OCI-LY7 (cell line): ENCODE measurements at regions not wholly inside any gene's neighbourhood (a gene's known extent, or its start where the extent isn't known, plus 50 kb on each side); places are given as distances from the start of the nearest gene placed in this dataset.

ENCODE experiments used
- BruUV-seq: library from RNA; stranded (reverse); fragments of 400-500 nt; replicated peaks from 2 replicates; lab custom pipeline; 2021; lab: Mats Ljungman, UMichigan
- CTCF ChIA-PET: fragments of 300-600 bp; sonication (Branson Sonifier 250); formaldehyde crosslinking; loops from one replicate; lab custom pipeline; 2022; ENCODE audit warnings: antibody characterized with exemption; ENCODE audit not compliant: unreplicated experiment; lab: Charles Lee
- POLR2A ChIA-PET: fragments of 300-600 bp; sonication (Branson Sonifier 250); formaldehyde crosslinking; loops from one replicate; lab custom pipeline; 2022; ENCODE audit warnings: antibody characterized with exemption; lab: Charles Lee
- DNase-seq: peaks from one replicate; pipeline ENCODE4 v3.0.0-alpha.2; 2015; ENCODE audit warnings: low spot score
- H2AFZ ChIP-seq: fragments of 200-600 bp; sonication (generic), shearing (Covaris generic); 2 replicates; pipeline ENCODE4 v1.6.1; 2014; ENCODE audit warnings: mild to moderate bottlenecking, antibody characterized with exemption, low read length, moderate library complexity
- H3K27ac ChIP-seq: fragments of 200-600 bp; sonication (generic); 2 replicates; pipeline ENCODE4 v1.5.1; 2014; ENCODE audit warnings: mixed run types, low read depth, mild to moderate bottlenecking, moderate library complexity, low read length, inconsistent platforms; ENCODE audit not compliant: poor library complexity, severe bottlenecking
- H3K36me3 ChIP-seq: fragments of 200-600 bp; sonication (generic); 2 replicates; pipeline ENCODE4 v1.6.1; 2014; ENCODE audit warnings: mild to moderate bottlenecking, antibody characterized with exemption, low read length, moderate library complexity, mixed read lengths; ENCODE audit not compliant: insufficient read depth
- H3K4me1 ChIP-seq: fragments of 200-600 bp; sonication (generic); 2 replicates; pipeline ENCODE4 v1.5.1; 2014; ENCODE audit warnings: mild to moderate bottlenecking, low read length; ENCODE audit not compliant: insufficient read depth, poor library complexity, severe bottlenecking
- H3K4me2 ChIP-seq: fragments of 200-600 bp; sonication (generic); 2 replicates; pipeline ENCODE4 v1.6.1; 2014; ENCODE audit warnings: mild to moderate bottlenecking, low read length
- H3K4me3 ChIP-seq: fragments of 200-600 bp; sonication (generic); 2 replicates; pipeline ENCODE4 v1.5.1; 2014; ENCODE audit warnings: mild to moderate bottlenecking, low read depth, low read length; ENCODE audit not compliant: poor library complexity, severe bottlenecking
- H3K79me2 ChIP-seq: fragments of 200-600 bp; sonication (generic); 2 replicates; pipeline ENCODE4 v1.6.1; 2016; ENCODE audit warnings: low read depth, mild to moderate bottlenecking, low read length, moderate library complexity, mixed read lengths; ENCODE audit not compliant: insufficient read depth
- H3K9me2 ChIP-seq: fragments of 200-600 bp; sonication (generic); 2 replicates; pipeline ENCODE4 v1.6.1; 2016; ENCODE audit warnings: mild to moderate bottlenecking, low read length, mixed read lengths; ENCODE audit not compliant: insufficient read depth
- H3K9me3 ChIP-seq: fragments of 200-600 bp; sonication (generic); 2 replicates; pipeline ENCODE4 v1.6.1; 2014; ENCODE audit warnings: mild to moderate bottlenecking, mixed run types, low read length, mixed read lengths
- H4K20me1 ChIP-seq: fragments of 200-600 bp; sonication (generic); 2 replicates; pipeline ENCODE4 v1.6.1; 2014; ENCODE audit warnings: mild to moderate bottlenecking, antibody characterized with exemption, low read length, moderate library complexity, mixed read lengths; ENCODE audit not compliant: insufficient read depth
- EZH2phosphoT487 ChIP-seq: fragments of 200-600 bp; sonication (generic); IDR thresholded peaks from 2 replicates; pipeline ENCODE4 v1.6.1; 2018; ENCODE audit warnings: low read depth, borderline replicate concordance, mild to moderate bottlenecking, mixed run types, antibody characterized with exemption, low read length, moderate library complexity, mixed read lengths
- intact Hi-C: fragments of 100-400 bp; cut with micrococcal nuclease; formaldehyde crosslinking; loops from one replicate; pipeline ENCODE4 v1.10.0; 2022; ENCODE audit not compliant: unreplicated experiment
- TF ChIP-seq, protein P1 (sequence below): fragments of 200-600 bp; sonication (generic); conservative IDR thresholded peaks from 2 replicates; pipeline ENCODE4 v1.5.1; 2014; ENCODE audit warnings: mild to moderate bottlenecking, antibody characterized with exemption, low read length, moderate library complexity, mixed read lengths

DNA sequence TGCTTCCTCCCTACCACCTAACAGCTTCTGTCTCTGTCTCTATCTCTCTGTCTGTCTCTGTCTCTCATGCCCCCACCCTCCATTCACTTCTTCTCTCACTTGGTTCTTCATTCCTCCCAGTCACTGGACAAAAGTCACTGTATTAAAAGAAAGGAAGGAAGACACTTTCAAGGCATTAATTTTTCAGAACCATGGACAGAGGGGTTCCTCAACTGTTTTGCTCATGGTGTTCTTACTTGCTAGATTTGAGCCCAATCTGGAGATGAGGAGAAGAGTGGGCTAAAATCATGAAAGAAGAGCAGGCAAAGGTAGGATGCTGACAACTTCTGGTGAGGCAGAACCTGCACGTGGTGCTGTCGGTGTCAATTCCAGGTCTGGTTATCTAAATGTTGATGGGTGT lies 116.7 kb upstream of the LARGE1 start:
- no peak overlapping the region for H3K27ac ChIP-seq
- H3K4me3 ChIP-seq, result no peak overlapping the region
- H3K36me3 ChIP-seq, result no peaks in the 10 kb centered on the region
- no peak overlapping the region for H3K4me2 ChIP-seq
- CTCF ChIA-PET, result no interaction called here
- no peaks in the 10 kb centered on the region for H3K9me2 ChIP-seq
- no TSS peak for BruUV-seq
- H2AFZ ChIP-seq, result no peak overlapping the region
- no peaks in the 10 kb centered on the region for H4K20me1 ChIP-seq
- peak; percentile 3 for DNase-seq
- POLR2A ChIA-PET, result no interaction called here
- TF ChIP-seq, protein P1, sequence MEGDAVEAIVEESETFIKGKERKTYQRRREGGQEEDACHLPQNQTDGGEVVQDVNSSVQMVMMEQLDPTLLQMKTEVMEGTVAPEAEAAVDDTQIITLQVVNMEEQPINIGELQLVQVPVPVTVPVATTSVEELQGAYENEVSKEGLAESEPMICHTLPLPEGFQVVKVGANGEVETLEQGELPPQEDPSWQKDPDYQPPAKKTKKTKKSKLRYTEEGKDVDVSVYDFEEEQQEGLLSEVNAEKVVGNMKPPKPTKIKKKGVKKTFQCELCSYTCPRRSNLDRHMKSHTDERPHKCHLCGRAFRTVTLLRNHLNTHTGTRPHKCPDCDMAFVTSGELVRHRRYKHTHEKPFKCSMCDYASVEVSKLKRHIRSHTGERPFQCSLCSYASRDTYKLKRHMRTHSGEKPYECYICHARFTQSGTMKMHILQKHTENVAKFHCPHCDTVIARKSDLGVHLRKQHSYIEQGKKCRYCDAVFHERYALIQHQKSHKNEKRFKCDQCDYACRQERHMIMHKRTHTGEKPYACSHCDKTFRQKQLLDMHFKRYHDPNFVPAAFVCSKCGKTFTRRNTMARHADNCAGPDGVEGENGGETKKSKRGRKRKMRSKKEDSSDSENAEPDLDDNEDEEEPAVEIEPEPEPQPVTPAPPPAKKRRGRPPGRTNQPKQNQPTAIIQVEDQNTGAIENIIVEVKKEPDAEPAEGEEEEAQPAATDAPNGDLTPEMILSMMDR, result no peak
- no peak for TF ChIP-seq EZH2phosphoT487
- H3K9me3 ChIP-seq, result no peaks in the 10 kb centered on the region
- no peaks in the 10 kb centered on the region for H3K4me1 ChIP-seq
- intact Hi-C loops, result no loop called here
- no peaks in the 10 kb centered on the region for H3K79me2 ChIP-seq

DNA sequence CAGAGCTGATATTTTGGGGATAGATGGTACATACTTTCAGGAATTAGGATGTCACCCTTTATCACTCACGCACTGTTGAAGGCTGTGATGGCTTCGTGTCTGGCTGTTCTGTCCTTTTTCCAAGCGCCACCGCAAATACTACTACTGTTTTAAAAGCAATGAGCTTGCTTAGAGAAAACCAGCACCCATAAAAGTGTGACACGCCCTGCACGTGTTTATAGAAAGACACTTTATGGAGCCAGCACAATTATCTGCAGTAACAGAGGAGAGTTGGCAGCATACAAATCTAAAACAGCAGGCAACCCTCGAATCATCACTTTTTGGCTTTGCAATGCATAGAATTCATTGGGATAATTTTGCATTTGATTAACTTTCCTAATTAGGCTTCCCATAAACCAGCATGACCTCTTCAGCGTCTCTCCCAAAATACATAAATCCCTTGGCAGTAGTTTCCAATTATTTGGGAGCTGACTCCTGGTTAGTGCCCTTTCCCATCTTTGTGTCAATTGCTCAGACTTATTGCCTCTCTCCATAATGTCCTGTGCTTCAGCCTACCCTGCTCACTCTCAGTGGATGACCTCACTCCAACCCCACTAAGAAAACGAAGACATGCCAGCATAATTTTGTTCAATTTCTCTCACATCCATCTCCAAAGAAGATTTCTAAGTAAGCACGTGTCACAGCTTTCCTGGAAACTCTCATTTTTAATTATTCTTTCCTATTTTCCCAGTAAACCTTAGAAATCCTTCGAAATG lies 118.7 kb upstream of the LARGE1 start:
- H3K36me3 ChIP-seq, result no peaks in the 10 kb centered on the region
- intact Hi-C loops, result no loop called here
- ChIA-PET POLR2A (interaction anchor here (0.6 kb wide), 1 partner anchor 447 kb away, joined by 3 read pairs; no protein-coding TSS in a partner anchor), CTCF (no interaction called here)
- no peak overlapping the region for H2AFZ ChIP-seq
- no TSS peak for BruUV-seq
- no peak for DNase-seq
- no peaks in the 10 kb centered on the region for H3K9me2 ChIP-seq
- H3K4me2 ChIP-seq, result no peak overlapping the region
- no peaks in the 10 kb centered on the region for H3K4me1 ChIP-seq
- no peaks in the 10 kb centered on the region for H3K9me3 ChIP-seq
- H3K79me2 ChIP-seq, result no peaks in the 10 kb centered on the region
- TF ChIP-seq EZH2phosphoT487, result no peak
- TF ChIP-seq, protein P1, result no peak
- H4K20me1 ChIP-seq, result no peaks in the 10 kb centered on the region
- H3K4me3 ChIP-seq, result no peak overlapping the region
- no peak overlapping the region for H3K27ac ChIP-seq

DNA sequence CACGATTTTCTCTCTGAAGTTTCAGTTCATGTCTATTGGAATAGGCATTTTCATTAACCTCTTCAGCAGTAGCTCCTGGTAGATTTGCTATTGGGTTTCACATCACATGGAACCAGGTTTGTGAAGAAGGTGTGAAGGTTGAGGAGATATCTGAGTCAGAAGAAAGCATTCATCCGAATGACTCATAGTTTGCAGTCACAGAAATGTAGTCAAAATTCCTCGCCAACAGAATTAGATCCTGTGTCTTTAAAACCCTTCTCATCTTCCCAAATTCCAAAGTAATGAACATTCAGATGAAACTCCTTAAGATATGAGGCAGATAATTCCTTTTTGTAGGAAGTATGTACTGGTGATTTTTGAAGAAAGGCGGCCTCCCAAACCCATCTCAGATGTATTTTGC lies 125.0 kb upstream of the LARGE1 start:
- no peak for TF ChIP-seq EZH2phosphoT487
- DNase-seq, result no peak
- ChIA-PET POLR2A (interaction anchor here (0.6 kb wide), 1 partner anchor 1845 kb away, joined by 3 read pairs; no protein-coding TSS in a partner anchor), CTCF (no interaction called here)
- BruUV-seq, result no TSS peak
- no peaks in the 10 kb centered on the region for H3K9me3 ChIP-seq
- no peak overlapping the region for H3K27ac ChIP-seq
- H4K20me1 ChIP-seq, result no peaks in the 10 kb centered on the region
- intact Hi-C loops, result no loop called here
- no peaks in the 10 kb centered on the region for H3K36me3 ChIP-seq
- H3K4me2 ChIP-seq, result no peak overlapping the region
- H3K4me3 ChIP-seq, result no peak overlapping the region
- H2AFZ ChIP-seq, result no peak overlapping the region
- no peaks in the 10 kb centered on the region for H3K79me2 ChIP-seq
- no peaks in the 10 kb centered on the region for H3K9me2 ChIP-seq
- H3K4me1 ChIP-seq, result no peaks in the 10 kb centered on the region
